ENCODE measurements at regions not wholly inside any gene's neighbourhood (a gene's known extent, or its start where the extent isn't known, plus 50 kb on each side); places are given as distances from the start of the nearest gene placed in this dataset.

DNA sequence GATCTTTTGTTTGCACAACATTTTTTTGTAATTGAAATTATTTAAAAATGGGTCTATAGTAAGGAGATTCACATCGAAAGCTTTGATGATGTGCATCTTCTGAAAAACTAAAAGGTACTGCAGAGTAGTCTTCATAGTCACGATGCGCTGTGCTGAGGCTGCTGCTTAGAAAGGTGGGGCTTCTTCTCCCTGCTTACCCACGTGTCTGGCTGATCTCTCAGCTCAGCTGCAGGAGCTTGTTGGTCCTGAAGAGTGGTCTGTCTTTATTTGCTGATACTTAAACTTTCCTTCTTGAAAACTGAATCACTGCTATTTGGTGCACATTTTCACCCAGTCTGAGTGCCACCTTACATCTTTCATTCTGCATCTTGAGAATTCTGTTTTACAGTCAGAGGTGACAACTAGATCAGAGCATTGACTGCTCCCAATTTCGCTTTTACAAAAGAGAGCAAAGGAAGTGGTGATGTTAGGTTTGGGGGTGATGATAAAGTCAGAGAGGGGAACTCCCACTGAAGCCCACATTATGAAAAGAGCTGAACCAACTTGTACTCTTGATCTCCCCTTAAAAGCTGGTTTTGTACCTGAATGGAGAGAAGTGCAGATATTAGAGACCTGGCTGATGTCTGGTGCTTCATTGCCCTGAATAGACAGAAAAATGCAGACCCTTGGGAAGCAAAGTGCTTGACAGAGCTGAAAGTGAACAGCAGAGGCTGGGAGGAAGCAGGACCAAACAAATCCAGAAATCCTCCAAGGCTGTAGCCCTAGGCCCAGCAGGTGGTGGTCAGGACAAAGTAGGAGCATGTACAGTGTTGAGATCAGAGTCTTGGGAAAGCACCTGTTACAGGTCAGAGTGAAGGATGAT, 984.5 kb downstream of the TSN start:
- no peak for DNase-seq (ENCODE audit: extremely low read depth, low read depth, low spot score)

GRCh38 chr2:122740594-122740948, 985.1 kb downstream of the TSN start:
- no peak for DNase-seq (ENCODE audit: extremely low read depth, low read depth, low spot score)

- DNase-seq (ENCODE audit: extremely low read depth, low read depth, low spot score) = no peak
Measured at GRCh38 chr2:122741403-122741802, 986.0 kb downstream of the TSN start.

GRCh38 chr2:122743021-122743675, 987.7 kb downstream of the TSN start:
- no peak for DNase-seq (ENCODE audit: extremely low read depth, low read depth, low spot score)

GRCh38 chr2:122745603-122746002, 990.2 kb downstream of the TSN start:
- no peak for DNase-seq (ENCODE audit: extremely low read depth, low read depth, low spot score)

GRCh38 chr2:122747670-122748069, 992.2 kb downstream of the TSN start:
- no peak for DNase-seq (ENCODE audit: extremely low read depth, low read depth, low spot score)

DNA sequence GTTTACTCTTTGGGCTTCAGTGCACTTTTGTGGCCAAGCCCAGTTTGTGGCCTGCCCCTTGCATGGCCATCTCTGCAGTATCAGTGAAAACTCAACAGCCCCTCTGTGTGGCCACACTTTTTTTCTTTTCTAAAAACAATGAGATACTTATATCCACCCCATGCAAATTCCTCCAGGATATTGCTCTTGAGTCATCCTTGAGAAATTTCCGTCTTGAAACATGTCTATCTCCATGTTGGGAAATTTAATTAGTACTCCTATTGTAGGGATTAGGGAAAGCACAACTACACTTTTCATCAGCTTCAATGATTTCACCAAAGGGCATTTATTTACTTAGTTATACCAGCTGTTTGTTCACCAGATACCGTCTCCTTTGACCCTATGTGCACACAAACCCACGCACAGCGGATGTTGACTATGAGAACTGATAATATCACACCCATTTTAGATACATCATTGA, 993.1 kb downstream of the TSN start:
- peak; percentile 23 for DNase-seq (ENCODE audit: extremely low read depth, low read depth, low spot score)

DNA sequence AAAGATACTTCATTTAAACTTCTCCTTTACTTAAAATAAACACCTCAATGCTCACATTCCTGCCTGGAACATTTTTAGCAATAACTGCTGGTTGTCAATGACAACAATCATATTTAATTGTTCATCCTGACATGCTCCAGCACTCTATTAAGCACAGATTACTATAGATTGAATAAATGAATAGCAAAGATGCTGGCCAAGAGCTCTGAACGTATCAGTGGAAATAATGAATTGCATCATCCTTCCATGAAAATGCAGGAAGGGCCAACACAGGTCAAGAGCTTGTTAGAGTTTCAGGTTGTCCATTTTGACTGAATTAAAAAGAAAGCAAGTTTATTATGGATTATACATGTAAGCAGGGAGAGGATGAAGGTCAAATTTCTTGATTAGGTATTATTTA, 994.0 kb downstream of the TSN start:
- DNase-seq (ENCODE audit: extremely low read depth, low read depth, low spot score) = no peak

GRCh38 chr2:122750095-122750494, 994.6 kb downstream of the TSN start:
- DNase-seq (ENCODE audit: extremely low read depth, low read depth, low spot score) = no peak

- no peak for DNase-seq (ENCODE audit: extremely low read depth, low read depth, low spot score)
Measured at GRCh38 chr2:122750808-122751207, 995.4 kb downstream of the TSN start.

GRCh38 chr2:122753336-122753735, 997.9 kb downstream of the TSN start:
- DNase-seq (ENCODE audit: extremely low read depth, low read depth, low spot score) = no peak

DNA sequence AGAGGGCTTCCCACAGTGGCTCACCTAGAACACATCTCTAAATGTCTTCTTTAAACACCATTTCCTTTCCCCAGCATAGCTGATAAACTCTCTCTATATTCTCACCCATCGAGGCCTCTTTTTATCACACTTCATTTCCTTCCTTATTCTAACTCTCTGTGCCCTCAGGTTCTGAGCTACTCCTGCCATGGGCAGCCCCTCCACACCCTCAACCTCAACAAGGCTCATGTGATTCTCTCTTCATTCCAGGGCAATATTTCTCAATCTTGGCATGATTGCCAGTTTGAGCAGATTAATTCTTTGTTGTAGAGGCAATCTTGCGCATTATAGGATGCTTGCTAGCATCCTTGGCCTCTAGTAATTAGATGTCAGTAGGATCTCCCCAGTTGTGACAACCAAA, 999.1 kb downstream of the TSN start:
- no peak for DNase-seq (ENCODE audit: extremely low read depth, low read depth, low spot score)

DNA sequence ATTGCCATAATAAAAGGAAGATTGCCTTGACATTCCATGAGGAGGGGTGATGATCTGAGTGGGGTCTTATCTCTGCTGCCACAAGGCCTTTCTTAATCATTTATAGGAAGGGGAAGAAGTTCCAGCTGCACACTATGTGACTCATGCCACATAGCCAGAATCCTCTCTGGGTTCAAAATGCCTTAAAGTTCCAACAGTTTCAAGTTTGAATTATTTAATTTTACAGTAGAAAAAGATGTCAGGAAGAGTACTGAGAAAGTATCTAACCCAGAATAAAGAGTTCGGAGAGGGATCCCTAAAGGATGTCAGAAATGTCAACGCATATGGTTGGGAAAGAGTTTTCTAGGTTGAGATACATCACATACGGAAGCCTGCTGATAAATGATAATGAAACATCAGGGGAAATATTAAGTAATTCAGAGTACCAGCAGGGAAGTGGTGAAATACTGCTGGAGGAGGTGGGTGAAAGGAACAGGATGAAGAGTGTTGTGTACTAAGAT, 999.9 kb downstream of the TSN start:
- DNase-seq (ENCODE audit: extremely low read depth, low read depth, low spot score) = no peak

DNA sequence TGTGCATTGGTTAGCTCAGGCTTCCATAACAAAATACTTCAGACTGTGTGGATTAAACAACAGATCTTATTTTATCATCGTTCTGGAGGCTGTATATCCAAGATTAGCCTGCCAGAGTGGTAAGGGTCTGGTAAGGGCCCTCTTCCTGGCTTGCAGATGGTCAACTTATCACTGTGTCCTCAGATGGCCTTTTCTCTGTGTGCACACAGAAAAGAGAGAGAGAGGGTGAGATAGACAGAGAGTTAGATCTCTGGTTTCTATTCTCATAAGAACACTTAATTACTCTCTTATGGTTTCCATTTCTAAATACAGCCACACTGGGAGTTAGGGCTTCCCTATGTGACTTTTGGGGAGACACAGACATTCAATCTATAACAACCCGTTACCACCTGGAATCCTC, 1003.5 kb downstream of the TSN start:
- DNase-seq (ENCODE audit: extremely low read depth, low read depth, low spot score) = no peak

- DNase-seq (ENCODE audit: extremely low read depth, low read depth, low spot score) = no peak
Measured at GRCh38 chr2:122764014-122764413, 1008.6 kb downstream of the TSN start.

GRCh38 chr2:122780251-122780650, 1024.8 kb downstream of the TSN start:
- DNase-seq (ENCODE audit: extremely low read depth, low read depth, low spot score) = no peak

DNA sequence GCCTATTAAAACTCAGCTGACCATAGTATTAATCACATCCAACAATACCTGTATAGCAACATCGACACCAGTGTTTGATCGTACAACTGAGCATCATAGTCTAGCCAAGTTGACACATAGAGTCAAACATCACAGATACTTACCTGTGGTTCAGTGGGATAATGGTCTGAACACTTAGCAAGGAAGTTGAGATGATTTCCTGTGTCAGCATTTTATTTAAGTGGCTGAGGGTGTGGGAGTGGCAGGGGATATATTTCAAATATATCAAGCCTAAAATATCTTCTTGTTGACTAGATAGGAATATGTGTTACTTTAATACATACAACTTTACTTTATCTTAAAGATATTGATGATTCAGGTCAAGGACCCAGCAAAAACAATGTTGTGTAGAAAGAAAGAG, 1038.6 kb downstream of the TSN start:
- DNase-seq (ENCODE audit: extremely low read depth, low read depth, low spot score) = no peak

- DNase-seq (ENCODE audit: extremely low read depth, low read depth, low spot score) = no peak
Measured at GRCh38 chr2:122795763-122796162, 1040.3 kb downstream of the TSN start.

DNA sequence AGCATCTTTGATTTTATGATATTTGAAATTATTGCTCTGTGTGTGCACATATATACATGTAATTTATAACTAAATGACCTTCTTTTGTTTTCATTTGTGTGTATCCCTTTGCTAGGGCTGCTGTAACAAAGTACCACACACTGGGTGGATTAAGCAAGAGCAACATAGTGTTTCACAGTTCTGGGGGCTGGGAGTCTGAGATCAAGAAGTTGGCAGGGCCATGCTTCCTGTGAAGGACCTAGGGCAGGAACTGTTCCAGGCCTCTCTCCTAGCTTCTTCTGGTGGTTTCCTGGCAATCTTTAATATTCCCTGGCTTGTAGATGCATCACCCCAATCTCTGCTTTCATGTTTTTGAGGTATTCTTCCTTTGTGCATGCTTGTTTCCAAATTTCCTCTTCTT, 1043.9 kb downstream of the TSN start:
- no peak for DNase-seq (ENCODE audit: extremely low read depth, low read depth, low spot score)

GRCh38 chr2:122800781-122801180, 1045.3 kb downstream of the TSN start:
- DNase-seq (ENCODE audit: extremely low read depth, low read depth, low spot score) = no peak

DNA sequence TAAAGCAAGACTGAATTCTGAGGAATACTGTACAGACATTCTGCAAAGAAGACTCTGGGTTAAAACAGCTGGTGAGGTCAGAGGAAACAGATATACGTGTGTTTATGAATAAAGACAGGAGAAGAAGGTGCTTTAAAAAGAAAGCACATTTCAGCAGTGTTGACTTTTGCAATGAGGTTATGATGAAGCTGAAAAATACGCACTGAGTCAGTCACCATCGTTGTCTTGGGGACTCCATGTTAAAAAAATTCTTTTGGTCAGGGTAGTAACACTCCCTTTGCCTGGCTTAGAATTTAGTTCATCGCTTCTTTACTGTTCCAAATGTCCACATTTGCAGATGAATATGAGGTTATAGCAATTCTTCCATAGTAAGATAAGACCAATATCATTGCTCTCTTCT, 1049.0 kb downstream of the TSN start:
- DNase-seq (ENCODE audit: extremely low read depth, low read depth, low spot score) = no peak

DNA sequence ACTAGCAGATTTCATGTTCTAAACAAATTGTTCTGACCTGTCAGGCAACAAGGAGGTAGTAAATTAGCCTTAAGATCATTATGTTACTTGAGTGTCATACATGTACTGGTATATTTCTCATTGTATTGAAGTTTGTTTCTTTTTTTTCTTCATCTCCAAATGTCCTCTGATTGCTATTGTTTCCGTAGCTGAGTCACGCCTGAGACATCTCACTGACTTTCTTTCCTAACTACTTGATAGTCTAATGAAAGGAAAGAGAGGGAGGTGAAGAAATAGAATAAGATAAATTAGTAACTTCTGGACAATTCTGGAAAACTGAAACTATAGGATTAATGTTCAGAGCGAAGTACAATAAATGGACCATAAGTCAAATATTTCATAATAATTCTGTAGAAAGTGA, 1049.9 kb downstream of the TSN start:
- no peak for DNase-seq (ENCODE audit: extremely low read depth, low read depth, low spot score)
